ENCODE measurements at regions not wholly inside any gene's neighbourhood (a gene's known extent, or its start where the extent isn't known, plus 50 kb on each side); places are given as distances from the start of the nearest gene placed in this dataset.

DNA sequence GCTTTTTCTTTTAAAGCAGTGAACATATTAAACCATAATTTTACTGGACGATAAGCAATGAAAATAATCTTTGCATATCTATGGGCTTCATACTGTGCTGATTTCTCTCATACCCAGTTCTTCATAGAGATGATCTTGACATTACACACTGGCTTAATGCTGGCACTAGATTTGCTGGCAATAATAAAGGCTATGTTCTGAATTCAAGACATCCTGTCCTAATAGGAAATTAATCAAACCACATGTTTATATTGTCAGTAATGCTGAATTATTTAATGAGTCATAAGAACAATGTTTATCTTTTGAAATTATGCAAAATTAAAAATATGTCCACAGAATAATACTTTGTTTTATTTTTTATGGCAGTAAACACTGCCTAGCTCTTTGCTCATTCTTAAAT lies 643.2 kb downstream of the OTOL1 start:
- TF ChIP-seq ZNF302 (tag by site-specific recombination; IDR thresholded peaks at IDR 0.05; ENCODE audit: low read depth), result no peak
- TF ChIP-seq, protein P1, sequence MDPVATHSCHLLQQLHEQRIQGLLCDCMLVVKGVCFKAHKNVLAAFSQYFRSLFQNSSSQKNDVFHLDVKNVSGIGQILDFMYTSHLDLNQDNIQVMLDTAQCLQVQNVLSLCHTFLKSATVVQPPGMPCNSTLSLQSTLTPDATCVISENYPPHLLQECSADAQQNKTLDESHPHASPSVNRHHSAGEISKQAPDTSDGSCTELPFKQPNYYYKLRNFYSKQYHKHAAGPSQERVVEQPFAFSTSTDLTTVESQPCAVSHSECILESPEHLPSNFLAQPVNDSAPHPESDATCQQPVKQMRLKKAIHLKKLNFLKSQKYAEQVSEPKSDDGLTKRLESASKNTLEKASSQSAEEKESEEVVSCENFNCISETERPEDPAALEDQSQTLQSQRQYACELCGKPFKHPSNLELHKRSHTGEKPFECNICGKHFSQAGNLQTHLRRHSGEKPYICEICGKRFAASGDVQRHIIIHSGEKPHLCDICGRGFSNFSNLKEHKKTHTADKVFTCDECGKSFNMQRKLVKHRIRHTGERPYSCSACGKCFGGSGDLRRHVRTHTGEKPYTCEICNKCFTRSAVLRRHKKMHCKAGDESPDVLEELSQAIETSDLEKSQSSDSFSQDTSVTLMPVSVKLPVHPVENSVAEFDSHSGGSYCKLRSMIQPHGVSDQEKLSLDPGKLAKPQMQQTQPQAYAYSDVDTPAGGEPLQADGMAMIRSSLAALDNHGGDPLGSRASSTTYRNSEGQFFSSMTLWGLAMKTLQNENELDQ (tag by site-specific recombination; IDR thresholded peaks at IDR 0.05; ENCODE audit: low read depth), result no peak
- TF ChIP-seq, protein P2, sequence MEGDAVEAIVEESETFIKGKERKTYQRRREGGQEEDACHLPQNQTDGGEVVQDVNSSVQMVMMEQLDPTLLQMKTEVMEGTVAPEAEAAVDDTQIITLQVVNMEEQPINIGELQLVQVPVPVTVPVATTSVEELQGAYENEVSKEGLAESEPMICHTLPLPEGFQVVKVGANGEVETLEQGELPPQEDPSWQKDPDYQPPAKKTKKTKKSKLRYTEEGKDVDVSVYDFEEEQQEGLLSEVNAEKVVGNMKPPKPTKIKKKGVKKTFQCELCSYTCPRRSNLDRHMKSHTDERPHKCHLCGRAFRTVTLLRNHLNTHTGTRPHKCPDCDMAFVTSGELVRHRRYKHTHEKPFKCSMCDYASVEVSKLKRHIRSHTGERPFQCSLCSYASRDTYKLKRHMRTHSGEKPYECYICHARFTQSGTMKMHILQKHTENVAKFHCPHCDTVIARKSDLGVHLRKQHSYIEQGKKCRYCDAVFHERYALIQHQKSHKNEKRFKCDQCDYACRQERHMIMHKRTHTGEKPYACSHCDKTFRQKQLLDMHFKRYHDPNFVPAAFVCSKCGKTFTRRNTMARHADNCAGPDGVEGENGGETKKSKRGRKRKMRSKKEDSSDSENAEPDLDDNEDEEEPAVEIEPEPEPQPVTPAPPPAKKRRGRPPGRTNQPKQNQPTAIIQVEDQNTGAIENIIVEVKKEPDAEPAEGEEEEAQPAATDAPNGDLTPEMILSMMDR (tag by site-specific recombination; IDR thresholded peaks at IDR 0.05), result no peak
- TF ChIP-seq, protein P3, sequence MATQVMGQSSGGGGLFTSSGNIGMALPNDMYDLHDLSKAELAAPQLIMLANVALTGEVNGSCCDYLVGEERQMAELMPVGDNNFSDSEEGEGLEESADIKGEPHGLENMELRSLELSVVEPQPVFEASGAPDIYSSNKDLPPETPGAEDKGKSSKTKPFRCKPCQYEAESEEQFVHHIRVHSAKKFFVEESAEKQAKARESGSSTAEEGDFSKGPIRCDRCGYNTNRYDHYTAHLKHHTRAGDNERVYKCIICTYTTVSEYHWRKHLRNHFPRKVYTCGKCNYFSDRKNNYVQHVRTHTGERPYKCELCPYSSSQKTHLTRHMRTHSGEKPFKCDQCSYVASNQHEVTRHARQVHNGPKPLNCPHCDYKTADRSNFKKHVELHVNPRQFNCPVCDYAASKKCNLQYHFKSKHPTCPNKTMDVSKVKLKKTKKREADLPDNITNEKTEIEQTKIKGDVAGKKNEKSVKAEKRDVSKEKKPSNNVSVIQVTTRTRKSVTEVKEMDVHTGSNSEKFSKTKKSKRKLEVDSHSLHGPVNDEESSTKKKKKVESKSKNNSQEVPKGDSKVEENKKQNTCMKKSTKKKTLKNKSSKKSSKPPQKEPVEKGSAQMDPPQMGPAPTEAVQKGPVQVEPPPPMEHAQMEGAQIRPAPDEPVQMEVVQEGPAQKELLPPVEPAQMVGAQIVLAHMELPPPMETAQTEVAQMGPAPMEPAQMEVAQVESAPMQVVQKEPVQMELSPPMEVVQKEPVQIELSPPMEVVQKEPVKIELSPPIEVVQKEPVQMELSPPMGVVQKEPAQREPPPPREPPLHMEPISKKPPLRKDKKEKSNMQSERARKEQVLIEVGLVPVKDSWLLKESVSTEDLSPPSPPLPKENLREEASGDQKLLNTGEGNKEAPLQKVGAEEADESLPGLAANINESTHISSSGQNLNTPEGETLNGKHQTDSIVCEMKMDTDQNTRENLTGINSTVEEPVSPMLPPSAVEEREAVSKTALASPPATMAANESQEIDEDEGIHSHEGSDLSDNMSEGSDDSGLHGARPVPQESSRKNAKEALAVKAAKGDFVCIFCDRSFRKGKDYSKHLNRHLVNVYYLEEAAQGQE (tag by site-specific recombination; IDR thresholded peaks at IDR 0.05), result no peak
- TF ChIP-seq, protein P4, sequence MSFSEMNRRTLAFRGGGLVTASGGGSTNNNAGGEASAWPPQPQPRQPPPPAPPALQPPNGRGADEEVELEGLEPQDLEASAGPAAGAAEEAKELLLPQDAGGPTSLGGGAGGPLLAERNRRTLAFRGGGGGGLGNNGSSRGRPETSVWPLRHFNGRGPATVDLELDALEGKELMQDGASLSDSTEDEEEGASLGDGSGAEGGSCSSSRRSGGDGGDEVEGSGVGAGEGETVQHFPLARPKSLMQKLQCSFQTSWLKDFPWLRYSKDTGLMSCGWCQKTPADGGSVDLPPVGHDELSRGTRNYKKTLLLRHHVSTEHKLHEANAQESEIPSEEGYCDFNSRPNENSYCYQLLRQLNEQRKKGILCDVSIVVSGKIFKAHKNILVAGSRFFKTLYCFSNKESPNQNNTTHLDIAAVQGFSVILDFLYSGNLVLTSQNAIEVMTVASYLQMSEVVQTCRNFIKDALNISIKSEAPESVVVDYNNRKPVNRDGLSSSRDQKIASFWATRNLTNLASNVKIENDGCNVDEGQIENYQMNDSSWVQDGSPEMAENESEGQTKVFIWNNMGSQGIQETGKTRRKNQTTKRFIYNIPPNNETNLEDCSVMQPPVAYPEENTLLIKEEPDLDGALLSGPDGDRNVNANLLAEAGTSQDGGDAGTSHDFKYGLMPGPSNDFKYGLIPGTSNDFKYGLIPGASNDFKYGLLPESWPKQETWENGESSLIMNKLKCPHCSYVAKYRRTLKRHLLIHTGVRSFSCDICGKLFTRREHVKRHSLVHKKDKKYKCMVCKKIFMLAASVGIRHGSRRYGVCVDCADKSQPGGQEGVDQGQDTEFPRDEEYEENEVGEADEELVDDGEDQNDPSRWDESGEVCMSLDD (tag by site-specific recombination; IDR thresholded peaks at IDR 0.05), result no peak
- TF ChIP-seq, protein P5, sequence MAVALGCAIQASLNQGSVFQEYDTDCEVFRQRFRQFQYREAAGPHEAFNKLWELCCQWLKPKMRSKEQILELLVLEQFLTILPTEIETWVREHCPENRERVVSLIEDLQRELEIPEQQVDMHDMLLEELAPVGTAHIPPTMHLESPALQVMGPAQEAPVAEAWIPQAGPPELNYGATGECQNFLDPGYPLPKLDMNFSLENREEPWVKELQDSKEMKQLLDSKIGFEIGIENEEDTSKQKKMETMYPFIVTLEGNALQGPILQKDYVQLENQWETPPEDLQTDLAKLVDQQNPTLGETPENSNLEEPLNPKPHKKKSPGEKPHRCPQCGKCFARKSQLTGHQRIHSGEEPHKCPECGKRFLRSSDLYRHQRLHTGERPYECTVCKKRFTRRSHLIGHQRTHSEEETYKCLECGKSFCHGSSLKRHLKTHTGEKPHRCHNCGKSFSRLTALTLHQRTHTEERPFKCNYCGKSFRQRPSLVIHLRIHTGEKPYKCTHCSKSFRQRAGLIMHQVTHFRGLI (tag by site-specific recombination; IDR thresholded peaks at IDR 0.05), result no peak
- no peak for TF ChIP-seq KLF9 (tag by site-specific recombination; IDR thresholded peaks at IDR 0.05; ENCODE audit: low read depth)
- no peak for TF ChIP-seq ZBTB21 (tag by site-specific recombination; IDR thresholded peaks at IDR 0.05)
